Fibroblast of mammary gland (primary cell): ENCODE measurements at regions not wholly inside any gene's neighbourhood (a gene's known extent, or its start where the extent isn't known, plus 50 kb on each side); places are given as distances from the start of the nearest gene placed in this dataset.

Experiments
- DNase-seq: peaks from one replicate; pipeline ENCODE4 v3.0.0-alpha.2; 2010; ENCODE audit warnings: low read depth
- H3K4me3 ChIP-seq: 2 replicates; pipeline ENCODE4 v1.5.1; 2011; ENCODE audit warnings: low read depth, mild to moderate bottlenecking, low read length, moderate library complexity; ENCODE audit not compliant: control insufficient read depth
- TF ChIP-seq, protein P1 (sequence below): conservative IDR thresholded peaks from 2 replicates; pipeline ENCODE4 v1.5.1; 2011; ENCODE audit warnings: low read depth, low read length, inconsistent platforms; ENCODE audit not compliant: control insufficient read depth, insufficient read depth

DNA sequence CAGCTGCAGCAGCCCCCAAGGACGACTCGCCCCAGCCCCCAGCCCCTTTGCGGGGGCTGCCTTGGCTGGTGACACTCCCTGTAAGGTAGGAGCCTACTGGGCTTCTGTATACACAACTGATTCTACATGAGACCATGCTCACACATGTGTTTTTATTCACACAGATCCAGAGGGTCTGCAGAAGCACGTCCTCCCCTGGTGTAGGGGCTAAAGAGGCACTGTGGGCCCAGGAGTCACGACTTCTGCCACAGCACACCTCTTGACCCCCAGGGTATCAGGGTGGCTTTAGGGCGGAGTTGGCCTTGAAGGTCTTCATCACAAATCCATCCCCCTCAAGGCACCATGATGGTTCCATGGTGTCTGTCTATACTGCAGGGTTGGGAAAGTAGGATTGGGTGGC is 931.2 kb downstream of the TBC1D22A start:
- TF ChIP-seq, protein P1, sequence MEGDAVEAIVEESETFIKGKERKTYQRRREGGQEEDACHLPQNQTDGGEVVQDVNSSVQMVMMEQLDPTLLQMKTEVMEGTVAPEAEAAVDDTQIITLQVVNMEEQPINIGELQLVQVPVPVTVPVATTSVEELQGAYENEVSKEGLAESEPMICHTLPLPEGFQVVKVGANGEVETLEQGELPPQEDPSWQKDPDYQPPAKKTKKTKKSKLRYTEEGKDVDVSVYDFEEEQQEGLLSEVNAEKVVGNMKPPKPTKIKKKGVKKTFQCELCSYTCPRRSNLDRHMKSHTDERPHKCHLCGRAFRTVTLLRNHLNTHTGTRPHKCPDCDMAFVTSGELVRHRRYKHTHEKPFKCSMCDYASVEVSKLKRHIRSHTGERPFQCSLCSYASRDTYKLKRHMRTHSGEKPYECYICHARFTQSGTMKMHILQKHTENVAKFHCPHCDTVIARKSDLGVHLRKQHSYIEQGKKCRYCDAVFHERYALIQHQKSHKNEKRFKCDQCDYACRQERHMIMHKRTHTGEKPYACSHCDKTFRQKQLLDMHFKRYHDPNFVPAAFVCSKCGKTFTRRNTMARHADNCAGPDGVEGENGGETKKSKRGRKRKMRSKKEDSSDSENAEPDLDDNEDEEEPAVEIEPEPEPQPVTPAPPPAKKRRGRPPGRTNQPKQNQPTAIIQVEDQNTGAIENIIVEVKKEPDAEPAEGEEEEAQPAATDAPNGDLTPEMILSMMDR, result no peak
- DNase-seq, result no peak
- H3K4me3 ChIP-seq, result no peak overlapping the region

GRCh38 chr22:47692811-47693210 is 930.4 kb downstream of the TBC1D22A start:
- no peak overlapping the region for H3K4me3 ChIP-seq
- DNase-seq, result no peak
- TF ChIP-seq, protein P1, result no peak

GRCh38 chr22:47691152-47691895 is 928.9 kb downstream of the TBC1D22A start:
- no peak overlapping the region for H3K4me3 ChIP-seq
- no peak for DNase-seq
- TF ChIP-seq, protein P1, result no peak

DNA sequence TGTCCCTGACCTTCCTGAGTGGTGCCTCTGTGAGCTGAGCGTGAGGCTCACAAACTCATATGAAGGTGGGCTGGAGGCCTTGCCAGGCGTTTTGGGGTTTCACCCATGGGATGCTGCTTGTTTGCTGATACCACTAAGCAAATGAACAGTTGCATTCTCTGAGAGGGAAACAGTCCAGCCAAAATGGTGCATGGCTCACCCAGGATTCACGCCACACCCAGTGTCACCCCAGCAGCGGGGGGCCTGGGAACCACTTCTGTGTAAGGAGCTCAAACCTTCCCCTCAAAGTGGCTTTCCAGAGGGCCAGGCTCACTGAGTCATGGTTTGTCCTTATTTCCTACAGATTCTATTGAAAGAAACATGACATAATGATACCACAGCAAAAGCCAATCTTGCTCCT is 928.1 kb downstream of the TBC1D22A start:
- H3K4me3 ChIP-seq, result no peak overlapping the region
- DNase-seq, result no peak
- TF ChIP-seq, protein P1, result no peak

- DNase-seq, result no peak
- TF ChIP-seq, protein P1, result no peak
- no peak overlapping the region for H3K4me3 ChIP-seq
Observed at GRCh38 chr22:47690166-47690565, 927.7 kb downstream of the TBC1D22A start.

- no peak overlapping the region for H3K4me3 ChIP-seq
- DNase-seq, result no peak
- TF ChIP-seq, protein P1, result no peak
Observed at GRCh38 chr22:47687776-47688175, 925.3 kb downstream of the TBC1D22A start.

- no peak overlapping the region for H3K4me3 ChIP-seq
- TF ChIP-seq, protein P1, result no peak
- no peak for DNase-seq
Observed at GRCh38 chr22:47687346-47687655, 924.9 kb downstream of the TBC1D22A start.
